GM10248 (cell line): ENCODE measurements at regions not wholly inside any gene's neighbourhood (a gene's known extent, or its start where the extent isn't known, plus 50 kb on each side); places are given as distances from the start of the nearest gene placed in this dataset.
"Not testable (repeated sequence)": the region's sequence is repeated elsewhere in the genome, so short reads cannot be mapped to it uniquely, and the experiment has no call there.

ENCODE experiments used
- CTCF ChIA-PET: fragments of 300-600 bp; sonication (Branson Sonifier 250); formaldehyde crosslinking; extraction: SDS; loops from one replicate; lab custom pipeline; 2021; ENCODE audit warnings: antibody characterized with exemption; lab: Yijun Ruan, JAX
- POLR2A ChIA-PET: fragments of 350-650 bp; sonication (Branson Sonifier 250); formaldehyde crosslinking; extraction: SDS; loops from one replicate; lab custom pipeline; 2020; ENCODE audit warnings: antibody characterized with exemption; lab: Yijun Ruan, JAX
- DNase-seq: peaks from one replicate; pipeline ENCODE4 v3.0.0; 2012; ENCODE audit errors: extremely low spot score
- CTCF ChIP-seq: IDR thresholded peaks from 2 replicates; pipeline ENCODE4 v1.5.1; 2012; ENCODE audit warnings: mild to moderate bottlenecking, low read depth; ENCODE audit errors: extremely low read depth, missing control alignments, control extremely low read depth

DNA sequence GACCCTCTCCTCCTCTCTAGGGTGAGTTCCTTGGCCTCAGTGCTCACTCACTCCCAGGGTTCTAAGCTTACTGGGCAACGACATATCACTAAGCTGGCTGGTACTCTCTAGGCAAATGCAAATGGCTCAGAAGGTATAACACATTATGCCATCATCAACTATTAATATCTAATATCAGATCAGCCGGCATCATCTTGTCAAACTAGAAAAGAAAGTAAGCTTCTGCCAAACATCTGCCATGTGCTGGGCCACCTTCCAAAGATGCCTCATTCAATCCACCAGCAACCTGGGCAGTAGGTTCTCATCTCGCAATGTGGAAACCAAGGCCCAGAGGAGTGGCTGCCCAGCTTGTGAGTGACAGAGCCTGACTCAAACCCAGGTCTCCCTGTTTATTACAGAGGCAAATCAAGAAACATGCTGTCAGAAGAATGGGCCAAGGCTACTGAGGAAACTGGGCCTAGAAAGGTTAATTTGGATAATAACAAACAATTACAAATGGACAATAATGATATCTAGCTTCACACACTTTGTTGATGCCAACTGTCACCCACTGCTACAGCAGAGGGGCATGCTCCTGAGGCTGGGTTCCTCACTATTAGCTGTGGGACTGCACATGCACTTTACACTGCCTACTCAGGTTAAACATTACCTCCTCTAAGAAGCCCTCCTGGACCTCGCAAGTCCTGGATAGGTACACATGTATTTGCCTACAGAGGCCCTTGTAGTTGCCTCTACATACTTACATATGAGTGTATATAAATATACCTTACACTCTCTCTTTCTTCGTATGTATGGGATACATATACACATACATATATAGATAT, 183.3 kb upstream of the JUN start:
- DNase-seq, result no peak
- POLR2A ChIA-PET, result no interaction called here
- TF ChIP-seq CTCF, result no peak
- CTCF ChIA-PET, result interaction anchor here (0.9 to 2.6 kb wide), 3 partner anchors 10 to 46 kb away, joined by 3 to 7 read pairs (median 3); no protein-coding TSS in a partner anchor

GRCh38 chr1:58968360-58968952, 184.6 kb upstream of the JUN start:
- DNase-seq, result peak; percentile 60
- ChIA-PET CTCF (interaction anchor here (0.6 to 2.1 kb wide), 5 partner anchors 9 to 70 kb away, joined by 3 to 7 read pairs (median 4); no protein-coding TSS in a partner anchor), POLR2A (interaction anchor here (0.5 to 0.6 kb wide), 3 partner anchors 45 to 394 kb away, joined by 3 to 10 read pairs (median 3); no protein-coding TSS in a partner anchor)
- no peak for TF ChIP-seq CTCF

GRCh38 chr1:58969176-58969575, 185.3 kb upstream of the JUN start:
- POLR2A ChIA-PET, result interaction anchor here (0.5 to 0.6 kb wide), 3 partner anchors 44 to 395 kb away, joined by 3 to 10 read pairs (median 3); no protein-coding TSS in a partner anchor

DNA sequence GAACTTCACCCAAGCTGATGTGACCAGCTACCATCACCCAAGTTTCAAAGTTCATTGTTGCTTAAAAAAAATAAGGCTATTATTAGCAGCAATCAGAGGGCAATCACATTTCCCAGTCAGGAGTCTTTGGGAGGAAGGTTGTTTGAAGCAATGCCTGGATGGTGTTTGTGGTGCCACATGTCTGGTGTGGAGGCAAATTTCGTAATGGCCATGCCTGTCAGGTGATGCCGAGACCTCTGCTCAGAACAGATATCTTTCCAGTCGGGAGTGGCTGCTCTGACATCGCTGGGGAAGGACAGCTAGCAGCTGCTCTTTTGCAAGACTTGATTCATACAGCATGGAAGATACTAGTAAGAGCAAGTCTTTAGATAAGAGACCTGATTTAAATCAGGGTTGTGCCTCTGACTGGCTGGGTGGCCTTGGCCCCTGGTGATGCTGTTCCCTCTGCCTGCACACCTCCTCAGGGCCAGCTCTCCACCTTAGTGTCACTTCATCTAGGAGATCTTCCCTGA, 187.8 kb upstream of the JUN start:
- ChIA-PET CTCF (interaction anchor here (1.1 kb wide), 1 partner anchor 8 kb away, joined by 4 read pairs; no protein-coding TSS in a partner anchor), POLR2A (no interaction called here)
- TF ChIP-seq CTCF, result no peak
- DNase-seq, result no peak

More at GRCh38 chr1:58969176-58969575, 185.3 kb upstream of the JUN start:
- CTCF ChIA-PET, result interaction anchor here (0.9 to 2.1 kb wide), 4 partner anchors 8 to 70 kb away, joined by 3 to 7 read pairs (median 5); no protein-coding TSS in a partner anchor
- not testable (repeated sequence) for DNase-seq

DNA sequence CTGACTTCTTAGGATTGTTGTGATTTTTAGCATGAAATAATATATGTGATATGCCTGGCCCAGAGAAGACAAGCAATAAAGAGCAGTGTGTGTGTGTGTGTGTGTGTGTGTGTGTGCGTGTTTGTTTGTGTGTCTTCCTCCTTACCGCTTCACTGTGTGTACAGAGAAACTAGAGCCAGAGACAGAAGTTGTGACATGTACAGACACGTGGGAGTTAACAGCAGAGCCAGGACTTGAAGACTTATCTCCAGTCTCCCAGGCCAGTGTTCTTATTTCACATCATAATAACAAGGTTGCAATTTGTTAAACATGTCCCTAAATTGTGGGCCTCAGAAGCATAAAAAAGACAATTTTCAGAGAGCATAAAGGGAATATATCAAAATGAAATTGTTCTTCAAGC, 192.0 kb upstream of the JUN start:
- CTCF ChIA-PET, result no interaction called here
- POLR2A ChIA-PET, result interaction anchor here (0.6 kb wide), 1 partner anchor 49 kb away, joined by 4 read pairs; no protein-coding TSS in a partner anchor
- no peak for TF ChIP-seq CTCF
- no peak for DNase-seq

DNA sequence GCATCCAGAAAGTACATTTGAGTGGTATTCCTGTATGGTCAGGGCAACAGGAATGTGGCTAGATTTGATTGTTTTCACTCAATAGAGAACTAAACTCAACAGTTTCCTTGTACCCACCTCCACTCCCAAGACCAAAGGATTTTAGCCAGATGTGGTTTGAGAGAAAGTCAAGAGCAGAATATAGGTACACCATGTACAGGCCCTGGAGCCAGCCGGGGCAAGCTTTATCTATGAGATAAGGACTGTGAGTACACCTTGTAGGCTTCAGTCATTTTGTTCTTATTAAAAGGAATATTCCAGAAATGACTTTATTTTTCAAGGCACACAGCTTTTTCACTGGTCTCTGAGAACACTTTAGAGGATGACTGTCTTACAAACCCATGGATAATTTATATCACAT, 192.4 kb upstream of the JUN start:
- ChIA-PET POLR2A (no interaction called here), CTCF (interaction anchor here (1.8 kb wide), 2 partner anchors 7 to 15 kb away, joined by 4 to 7 read pairs; no protein-coding TSS in a partner anchor)
- no peak for DNase-seq
- TF ChIP-seq CTCF, result no peak
